Right lobe of liver (tissue), 6 donors: ENCODE measurements at regions not wholly inside any gene's neighbourhood (a gene's known extent, or its start where the extent isn't known, plus 50 kb on each side); places are given as distances from the start of the nearest gene placed in this dataset.

Experiments used
- ATAC-seq, 4 donors: fragments of 200-7000 bp; cut with Tn5 transposase; one replicate each; pipeline ENCODE4 v1.9.1; 2020; ENCODE audit warnings: mild to moderate bottlenecking in 4 of 4, moderate library complexity in 4 of 4
- DNase-seq, 3 donors: peaks; one replicate each; pipeline ENCODE4 v3.0.0-alpha.2; 2020
- H3K27ac ChIP-seq, 3 donors: fragments of 200-600 bp; one replicate each; pipeline ENCODE4 v1.8.0; 2022
- H3K27me3 ChIP-seq, 2 donors: fragments of 200-600 bp; one replicate each; pipeline ENCODE4 v1.8.0; 2022
- H3K36me3 ChIP-seq, 4 donors: fragments of 200-600 bp; sonication (generic) in 1 of 4; one replicate each; pipeline versions ENCODE4 v1.5.1 to v1.8.0; 2017 to 2022; ENCODE audit warnings: control low read depth in 1 of 4
- H3K4me1 ChIP-seq, 4 donors: fragments of 200-600 bp; sonication (generic) in 1 of 4; one replicate each; pipeline versions ENCODE4 v1.5.1 to v1.8.0; 2017 to 2022; ENCODE audit warnings: control low read depth in 1 of 4
- H3K4me3 ChIP-seq, 3 donors: fragments of 200-600 bp; one replicate each; pipeline ENCODE4 v1.8.0; 2022
- H3K9me3 ChIP-seq, 4 donors: fragments of 200-600 bp; sonication (generic) in 1 of 4; one replicate each; pipeline versions ENCODE4 v1.5.1 to v1.8.0; 2017 to 2022; ENCODE audit warnings: control low read depth in 1 of 4
- POLR2A ChIP-seq: fragments of 450-650 bp; IDR thresholded peaks from one replicate; pipeline ENCODE4 v1.6.1; 2017; ENCODE audit warnings: antibody characterized with exemption, mild to moderate bottlenecking
- WGBS: methylation state at CpG from one replicate; pipeline ENCODE4 v1.1.6; 2018; ENCODE audit warnings: low coverage, low lambda C conversion rate; ENCODE audit not compliant: insufficient coverage; ENCODE audit errors: missing lambda C conversion rate; 5-methylcytosine and 5-hydroxymethylcytosine counted together
- intact Hi-C, 2 donors: fragments of 100-400 bp; cut with DNase I; formaldehyde crosslinking; loops; one replicate each; pipeline versions ENCODE4 v1.11.2 to v1.14.1; 2022
- TF ChIP-seq, protein P1 (sequence below), 4 donors: fragments of 200-600 bp in 3 of 4; fragments of 450-650 bp in 1 of 4; IDR thresholded peaks; one replicate each; pipeline versions ENCODE4 v1.5.1 to v1.8.0; 2016 to 2022; ENCODE audit warnings: antibody characterized with exemption in 4 of 4, mild to moderate bottlenecking in 2 of 4
- donor health status: DM: no; HTN: yes; CAD: no.
- donor health status: DM: no; HTN: no; CAD: no.
- donor health status: DM: no; HTN: no; CAD: no.
- donor health status: DM: no; HTN: yes; CAD: no.
- donor health status: DM: no; HTN: yes; CAD: no.

DNA sequence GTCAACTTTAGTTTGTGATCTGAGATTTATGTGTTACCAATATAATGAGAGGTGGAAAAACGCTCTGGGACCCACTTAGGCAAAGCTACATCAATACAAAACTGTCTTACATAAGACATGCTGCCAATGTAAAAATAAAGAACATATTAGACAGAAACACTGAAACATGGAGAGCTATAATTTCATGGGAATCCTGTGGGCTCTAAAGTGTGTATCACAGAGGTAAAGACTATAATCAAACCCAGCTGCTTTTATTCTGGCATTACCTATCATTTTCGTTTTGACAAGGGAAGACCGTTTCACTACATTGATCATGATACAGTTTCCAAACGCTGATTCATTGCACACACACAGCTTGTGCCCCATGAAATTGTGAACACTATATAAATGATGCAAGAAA is 400.5 kb upstream of the TUSC1 start:
- TF ChIP-seq POLR2A: no peak
- TF ChIP-seq, protein P1, sequence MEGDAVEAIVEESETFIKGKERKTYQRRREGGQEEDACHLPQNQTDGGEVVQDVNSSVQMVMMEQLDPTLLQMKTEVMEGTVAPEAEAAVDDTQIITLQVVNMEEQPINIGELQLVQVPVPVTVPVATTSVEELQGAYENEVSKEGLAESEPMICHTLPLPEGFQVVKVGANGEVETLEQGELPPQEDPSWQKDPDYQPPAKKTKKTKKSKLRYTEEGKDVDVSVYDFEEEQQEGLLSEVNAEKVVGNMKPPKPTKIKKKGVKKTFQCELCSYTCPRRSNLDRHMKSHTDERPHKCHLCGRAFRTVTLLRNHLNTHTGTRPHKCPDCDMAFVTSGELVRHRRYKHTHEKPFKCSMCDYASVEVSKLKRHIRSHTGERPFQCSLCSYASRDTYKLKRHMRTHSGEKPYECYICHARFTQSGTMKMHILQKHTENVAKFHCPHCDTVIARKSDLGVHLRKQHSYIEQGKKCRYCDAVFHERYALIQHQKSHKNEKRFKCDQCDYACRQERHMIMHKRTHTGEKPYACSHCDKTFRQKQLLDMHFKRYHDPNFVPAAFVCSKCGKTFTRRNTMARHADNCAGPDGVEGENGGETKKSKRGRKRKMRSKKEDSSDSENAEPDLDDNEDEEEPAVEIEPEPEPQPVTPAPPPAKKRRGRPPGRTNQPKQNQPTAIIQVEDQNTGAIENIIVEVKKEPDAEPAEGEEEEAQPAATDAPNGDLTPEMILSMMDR (IDR thresholded peaks at IDR 0.05): no peak
- Histone ChIP-seq H3K9me3 (no peaks in the 10 kb centered on the region), H3K4me1 (no peaks in the 10 kb centered on the region), H3K4me3 (no peak overlapping the region), H3K27me3 (no peaks in the 10 kb centered on the region), H3K36me3 (no peaks in the 10 kb centered on the region), H3K27ac (no peak overlapping the region)
- intact Hi-C loops: no loop called here
- ATAC-seq: no peak
- WGBS: 39% methylated on average over 4 of the region's 4 CpGs
- no peak for DNase-seq

DNA sequence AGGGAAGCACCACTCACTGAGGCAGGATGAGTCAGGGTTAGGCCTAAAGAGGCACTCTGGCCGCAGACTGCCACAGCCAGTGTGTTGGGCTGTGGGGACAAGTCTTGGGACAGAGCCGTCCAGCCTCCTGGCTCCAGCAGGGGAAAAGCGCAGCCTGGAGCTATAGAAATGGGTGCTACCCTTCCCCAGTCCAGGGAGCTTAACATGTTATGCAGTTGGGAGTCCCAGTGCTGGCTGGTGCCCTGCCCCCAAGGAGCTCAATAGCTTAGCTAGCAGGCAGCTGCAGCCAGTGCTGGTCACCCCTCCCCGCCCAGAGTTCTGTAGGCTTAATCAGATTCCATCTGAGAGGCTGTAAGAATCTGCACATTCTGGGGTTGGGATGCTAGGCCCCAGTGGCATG is 399.6 kb upstream of the TUSC1 start:
- DNase-seq: no peak
- H3K4me1 ChIP-seq: no peaks in the 10 kb centered on the region
- ATAC-seq: no peak
- H3K9me3 ChIP-seq: no peaks in the 10 kb centered on the region
- H3K36me3 ChIP-seq: no peaks in the 10 kb centered on the region
- no peak overlapping the region for H3K4me3 ChIP-seq
- intact Hi-C loops: no loop called here
- H3K27ac ChIP-seq: no peak overlapping the region
- TF ChIP-seq, protein P1 (IDR thresholded peaks at IDR 0.05): no peak
- H3K27me3 ChIP-seq: no peaks in the 10 kb centered on the region
- no CpG with 5 or more reads among the region's 4 CpGs for WGBS

DNA sequence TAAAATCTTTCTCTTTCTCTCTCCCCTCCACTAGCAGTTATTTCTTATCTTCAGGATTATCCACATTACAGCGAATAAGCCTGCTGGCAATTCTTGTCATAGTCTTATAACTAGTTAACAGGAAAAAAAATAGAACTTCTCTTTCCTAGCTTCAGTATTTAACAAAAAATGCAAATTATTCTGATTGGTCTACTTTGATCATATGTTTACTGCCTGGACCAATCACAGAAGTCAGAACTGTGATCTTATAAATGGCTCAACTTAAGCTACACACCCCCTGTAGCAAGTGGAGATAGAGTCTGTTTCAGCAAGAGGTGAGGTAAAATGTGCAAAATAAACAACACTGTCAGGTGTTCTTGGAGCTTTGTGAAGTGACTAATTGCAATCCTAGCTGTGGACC is 389.4 kb upstream of the TUSC1 start:
- no peaks in the 10 kb centered on the region for H3K9me3 ChIP-seq
- no peak overlapping the region for H3K27ac ChIP-seq
- WGBS: 53% methylated on average over 1 of the region's 1 CpG

DNA sequence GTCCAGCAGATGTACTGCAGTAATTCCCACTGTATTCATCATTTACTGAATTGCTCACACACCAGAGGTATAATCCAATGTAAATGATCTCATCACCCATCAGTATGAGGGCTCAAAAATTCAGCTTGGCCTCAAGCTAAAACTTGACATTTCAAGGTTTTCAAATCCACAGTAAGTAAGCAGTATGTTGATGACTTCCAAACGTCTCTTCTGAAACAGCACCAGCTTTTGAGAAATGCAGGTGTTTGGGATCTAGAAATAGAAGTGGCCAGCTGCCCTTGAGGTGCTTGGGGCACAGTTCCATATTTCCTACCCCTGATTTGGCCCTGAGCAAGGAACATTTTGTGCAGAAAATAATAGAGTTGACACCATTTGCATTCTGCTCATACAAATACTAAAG is 388.0 kb upstream of the TUSC1 start:
- H3K9me3 ChIP-seq: no peaks in the 10 kb centered on the region
- no peaks in the 10 kb centered on the region for H3K4me1 ChIP-seq
- ATAC-seq (no peak), DNase-seq (no peak)
- no peak overlapping the region for H3K4me3 ChIP-seq
- TF ChIP-seq, protein P1 (IDR thresholded peaks at IDR 0.05): no peak
- no peak for TF ChIP-seq POLR2A
- WGBS: 15% methylated on average over 1 of the region's 1 CpG
- H3K36me3 ChIP-seq: no peaks in the 10 kb centered on the region
- no peaks in the 10 kb centered on the region for H3K27me3 ChIP-seq
- no peak overlapping the region for H3K27ac ChIP-seq
- intact Hi-C loops: no loop called here

More for the DNA sequence above, 389.4 kb upstream of the TUSC1 start:
- DNase-seq: no peak
- no peaks in the 10 kb centered on the region for H3K4me1 ChIP-seq
- H3K36me3 ChIP-seq: no peaks in the 10 kb centered on the region
- ATAC-seq: no peak
- H3K4me3 ChIP-seq: no peak overlapping the region
- no peaks in the 10 kb centered on the region for H3K27me3 ChIP-seq
- intact Hi-C loops: no loop called here
- TF ChIP-seq POLR2A: no peak
- TF ChIP-seq, protein P1 (IDR thresholded peaks at IDR 0.05): no peak

DNA sequence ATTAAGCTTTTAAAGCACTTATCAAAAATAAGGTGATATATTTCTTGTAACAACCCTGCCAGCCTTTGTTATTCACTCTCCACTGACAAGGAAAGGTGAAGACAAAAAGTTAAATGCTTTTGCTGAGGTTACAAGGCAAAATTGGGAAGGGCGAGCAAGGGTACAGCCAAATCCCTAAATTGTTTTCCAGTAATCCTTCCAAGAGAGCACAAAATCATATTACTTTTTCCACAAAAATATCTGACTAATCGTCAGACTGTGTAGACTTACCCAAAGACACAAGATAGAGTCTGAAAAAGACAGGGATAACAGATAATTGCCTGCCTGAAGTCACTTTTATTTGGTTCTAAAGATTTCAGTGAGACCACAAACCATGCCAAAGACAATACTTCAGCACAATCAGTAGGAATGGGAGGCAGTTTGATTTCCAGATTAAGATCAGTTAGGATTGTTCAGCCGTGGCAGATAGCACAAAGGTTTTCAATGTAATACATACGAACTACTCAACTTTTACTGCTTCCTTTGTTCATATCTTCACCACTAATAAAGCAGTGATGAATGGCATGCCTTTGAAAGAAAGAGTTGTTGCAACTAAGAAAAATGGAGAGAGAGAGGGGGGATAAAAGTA is 383.8 kb upstream of the TUSC1 start:
- no peaks in the 10 kb centered on the region for H3K9me3 ChIP-seq
- no peaks in the 10 kb centered on the region for H3K27me3 ChIP-seq
- no peak overlapping the region for H3K4me3 ChIP-seq
- DNase-seq (no peak), ATAC-seq (no peak)
- WGBS: 26% methylated on average over 4 of the region's 4 CpGs
- intact Hi-C loops: no loop called here
- no peaks in the 10 kb centered on the region for H3K4me1 ChIP-seq
- TF ChIP-seq, protein P1 (IDR thresholded peaks at IDR 0.05): no peak
- TF ChIP-seq POLR2A: no peak
- H3K36me3 ChIP-seq: no peaks in the 10 kb centered on the region
- H3K27ac ChIP-seq: no peak overlapping the region
